DOHH2 (cell line): ENCODE measurements at regions not wholly inside any gene's neighbourhood (a gene's known extent, or its start where the extent isn't known, plus 50 kb on each side); places are given as distances from the start of the nearest gene placed in this dataset.

ENCODE experiments used
- H3F3A ChIP-seq: fragments of 200-600 bp; sonication (generic), shearing (Covaris generic); 2 replicates; pipeline ENCODE4 v1.6.0; 2016; ENCODE audit warnings: antibody characterized with exemption, mild to moderate bottlenecking; ENCODE audit not compliant: control insufficient read depth, insufficient read depth
- H3K27ac ChIP-seq: fragments of 200-600 bp; sonication (generic); 2 replicates; pipeline ENCODE4 v1.5.1; 2014; ENCODE audit warnings: low read depth, mild to moderate bottlenecking, low read length, moderate library complexity
- H3K27me3 ChIP-seq: fragments of 200-600 bp; sonication (generic); 2 replicates; pipeline ENCODE4 v1.6.1; 2014; ENCODE audit warnings: mild to moderate bottlenecking, low read length, mixed read lengths; ENCODE audit not compliant: control insufficient read depth
- H3K36me3 ChIP-seq: fragments of 200-600 bp; sonication (generic); 2 replicates; pipeline ENCODE4 v1.6.1; 2014; ENCODE audit warnings: mild to moderate bottlenecking, low read length, moderate library complexity, mixed read lengths; ENCODE audit not compliant: control insufficient read depth
- H3K4me1 ChIP-seq: fragments of 200-600 bp; sonication (generic); 2 replicates; pipeline ENCODE4 v1.6.1; 2014; ENCODE audit warnings: mild to moderate bottlenecking, low read length, mixed read lengths; ENCODE audit not compliant: control insufficient read depth
- H3K4me2 ChIP-seq: fragments of 200-600 bp; sonication (generic); 2 replicates; pipeline ENCODE4 v1.6.0; 2014; ENCODE audit warnings: mild to moderate bottlenecking, low read length, moderate library complexity
- H3K4me3 ChIP-seq: fragments of 200-600 bp; sonication (generic); 2 replicates; pipeline ENCODE4 v1.5.1; 2014; ENCODE audit warnings: mild to moderate bottlenecking, low read length, mixed read lengths
- H3K79me2 ChIP-seq: fragments of 200-600 bp; sonication (generic); 2 replicates; pipeline ENCODE4 v1.6.1; 2014; ENCODE audit warnings: mild to moderate bottlenecking, low read length, mixed read lengths; ENCODE audit not compliant: control insufficient read depth
- H3K9me2 ChIP-seq: fragments of 200-600 bp; sonication (generic); replicated peaks from 2 replicates; pipeline ENCODE4 v1.6.1; 2014; ENCODE audit warnings: mild to moderate bottlenecking, low read length, mixed read lengths; ENCODE audit not compliant: control insufficient read depth
- H3K9me3 ChIP-seq: fragments of 200-600 bp; sonication (generic); 2 replicates; pipeline ENCODE4 v1.6.1; 2014; ENCODE audit warnings: antibody characterized with exemption, low read length, mixed read lengths; ENCODE audit not compliant: control insufficient read depth, insufficient read depth
- H4K20me1 ChIP-seq: fragments of 200-600 bp; sonication (generic); 2 replicates; pipeline ENCODE4 v1.6.0; 2014; ENCODE audit warnings: low read depth, mild to moderate bottlenecking, antibody characterized with exemption, low read length, moderate library complexity; ENCODE audit not compliant: control insufficient read depth, insufficient read depth
- CTCF ChIP-seq: fragments of 200-600 bp; sonication (generic); IDR thresholded peaks from one replicate; pipeline ENCODE4 v1.5.1; 2014; ENCODE audit warnings: antibody characterized with exemption, mild to moderate bottlenecking, low read depth, low read length; ENCODE audit not compliant: poor library complexity, severe bottlenecking
- EZH2phosphoT487 ChIP-seq: fragments of 200-600 bp; sonication (generic); IDR thresholded peaks from 2 replicates; pipeline ENCODE4 v1.6.1; 2017; ENCODE audit warnings: borderline replicate concordance, mild to moderate bottlenecking, antibody characterized with exemption, low read length, moderate library complexity, mixed read lengths

DNA sequence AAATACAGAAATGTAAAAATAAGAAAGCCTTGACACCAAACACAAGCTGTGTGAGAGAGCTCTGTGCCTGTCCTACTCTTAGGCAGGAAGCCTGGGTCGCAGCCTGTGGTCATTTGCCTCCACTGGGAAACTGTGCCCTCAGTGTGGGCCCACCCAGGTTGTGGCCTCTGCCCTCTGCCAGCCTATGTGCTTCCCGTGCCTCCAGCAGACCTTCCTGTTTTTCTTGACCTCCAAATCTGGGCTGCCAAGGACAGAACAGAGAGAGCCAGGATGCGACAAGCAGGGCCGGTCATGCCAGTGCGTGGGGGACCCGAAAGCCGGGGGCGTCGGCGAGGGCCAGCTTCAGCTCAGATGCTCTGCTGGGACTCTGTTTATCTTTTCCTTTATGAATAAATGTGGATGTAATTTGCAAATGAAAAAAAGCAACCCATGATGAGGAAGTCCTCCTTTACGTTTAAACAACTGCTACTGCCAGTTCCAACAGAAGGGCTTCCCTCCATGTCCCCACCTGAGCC lies 189.2 kb upstream of the EXOC2 start:
- no peak overlapping the region for H3K4me3 ChIP-seq
- H3K27me3 ChIP-seq: no peaks in the 10 kb centered on the region
- no peaks in the 10 kb centered on the region for H4K20me1 ChIP-seq
- H3K9me3 ChIP-seq: no peaks in the 10 kb centered on the region
- no peaks in the 10 kb centered on the region for H3F3A ChIP-seq
- no peak for TF ChIP-seq CTCF
- no peak for TF ChIP-seq EZH2phosphoT487
- no peaks in the 10 kb centered on the region for H3K4me1 ChIP-seq
- no peak overlapping the region for H3K4me2 ChIP-seq
- no peak overlapping the region for H3K27ac ChIP-seq
- no peaks in the 10 kb centered on the region for H3K36me3 ChIP-seq
- no peaks in the 10 kb centered on the region for H3K79me2 ChIP-seq
- no peaks in the 10 kb centered on the region for H3K9me2 ChIP-seq

DNA sequence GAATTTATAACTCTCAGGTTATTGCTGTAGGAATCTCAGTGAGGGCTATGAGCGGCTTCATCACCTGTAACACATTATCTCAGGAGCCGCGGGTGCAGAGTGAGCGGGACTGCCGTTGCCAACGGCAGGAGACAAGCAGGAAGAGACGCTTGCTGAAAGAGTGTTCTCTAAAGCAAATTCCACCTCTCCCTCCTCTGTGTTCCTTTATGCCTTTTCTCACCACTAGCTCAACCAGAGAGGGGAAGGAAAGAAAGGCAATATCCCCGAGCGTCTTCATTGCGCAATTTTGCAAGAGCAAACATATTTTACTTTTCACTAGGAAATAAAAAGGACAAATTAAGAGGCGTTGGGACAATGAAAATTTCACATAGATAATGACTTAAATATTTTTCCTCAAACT lies 185.2 kb upstream of the EXOC2 start:
- no peaks in the 10 kb centered on the region for H4K20me1 ChIP-seq
- no peaks in the 10 kb centered on the region for H3K9me2 ChIP-seq
- H3K27ac ChIP-seq: no peak overlapping the region
- H3K9me3 ChIP-seq: no peaks in the 10 kb centered on the region
- H3K36me3 ChIP-seq: no peaks in the 10 kb centered on the region
- no peak overlapping the region for H3K4me3 ChIP-seq
- H3K27me3 ChIP-seq: no peaks in the 10 kb centered on the region
- no peak overlapping the region for H3K4me2 ChIP-seq
- no peaks in the 10 kb centered on the region for H3F3A ChIP-seq
- H3K79me2 ChIP-seq: no peaks in the 10 kb centered on the region
- TF ChIP-seq EZH2phosphoT487 (no peak), CTCF (no peak)
- no peaks in the 10 kb centered on the region for H3K4me1 ChIP-seq

DNA sequence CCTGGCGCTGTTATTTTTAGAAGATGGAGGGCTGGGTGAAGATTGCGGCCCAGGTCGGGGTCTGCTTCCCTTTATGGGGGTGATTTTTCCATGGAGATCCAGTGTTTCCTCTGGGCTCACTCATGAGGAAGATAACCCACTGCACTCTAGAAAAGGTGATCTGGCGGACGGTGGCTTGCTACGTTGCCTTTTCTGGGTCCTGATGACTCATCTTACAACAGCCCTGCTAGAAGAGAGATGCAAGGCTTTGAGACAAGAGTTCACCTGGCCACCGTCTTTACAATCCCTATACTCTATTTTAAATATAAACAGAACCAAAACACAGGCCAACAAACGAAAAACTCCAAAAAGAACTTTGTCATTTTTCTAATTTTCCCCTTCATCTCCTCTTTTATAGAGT lies 182.1 kb upstream of the EXOC2 start:
- H3K27me3 ChIP-seq: no peaks in the 10 kb centered on the region

More for the DNA sequence above, 182.1 kb upstream of the EXOC2 start:
- Histone ChIP-seq H3K4me2 (no peak overlapping the region), H3K27ac (no peak overlapping the region), H3K4me1 (no peaks in the 10 kb centered on the region), H3K79me2 (no peaks in the 10 kb centered on the region), H3K36me3 (no peaks in the 10 kb centered on the region), H3K9me3 (no peaks in the 10 kb centered on the region), H3K9me2 (no peaks in the 10 kb centered on the region), H3K4me3 (no peak overlapping the region), H4K20me1 (no peaks in the 10 kb centered on the region), H3F3A (no peaks in the 10 kb centered on the region)
- TF ChIP-seq EZH2phosphoT487: no peak
- no peak for TF ChIP-seq CTCF
